ENCODE measurements at regions not wholly inside any gene's neighbourhood (a gene's known extent, or its start where the extent isn't known, plus 50 kb on each side); places are given as distances from the start of the nearest gene placed in this dataset.

GRCh38 chr20:24084281-24084680 is 95.7 kb upstream of the GGTLC1 start:
- Mint-ChIP-seq H3K27me3 (ENCODE audit: unreplicated experiment) (no peaks in the 10 kb centered on the region), H3K36me3 (ENCODE audit: insufficient read depth, unreplicated experiment) (no peaks in the 10 kb centered on the region), H3K4me3 (ENCODE audit: low read depth, unreplicated experiment) (no peak overlapping the region), H3K27ac (ENCODE audit: unreplicated experiment) (no peak overlapping the region), H3K4me1 (ENCODE audit: low read depth, unreplicated experiment) (no peaks in the 10 kb centered on the region), H3K9me3 (ENCODE audit: low read depth, unreplicated experiment) (no peaks in the 10 kb centered on the region)
- CTCF ChIA-PET, result no interaction called here
- no TSS peak for BruUV-seq (replicated peaks)
- no peak for TF ChIP-seq CTCF (IDR thresholded peaks at IDR 0.05; ENCODE audit: unreplicated experiment)
- DNase-seq, result no peak
- intact Hi-C loops (cut with micrococcal nuclease; ENCODE audit: unreplicated experiment), result no loop called here

- Mint-ChIP-seq H3K4me1 (ENCODE audit: low read depth, unreplicated experiment) (no peaks in the 10 kb centered on the region), H3K27ac (ENCODE audit: unreplicated experiment) (no peak overlapping the region), H3K4me3 (ENCODE audit: low read depth, unreplicated experiment) (no peak overlapping the region), H3K36me3 (ENCODE audit: insufficient read depth, unreplicated experiment) (no peaks in the 10 kb centered on the region), H3K9me3 (ENCODE audit: low read depth, unreplicated experiment) (no peaks in the 10 kb centered on the region), H3K27me3 (ENCODE audit: unreplicated experiment) (no peaks in the 10 kb centered on the region)
- BruUV-seq (replicated peaks), result no TSS peak
- no peak for DNase-seq
- intact Hi-C loops (cut with micrococcal nuclease; ENCODE audit: unreplicated experiment), result no loop called here
- TF ChIP-seq CTCF (IDR thresholded peaks at IDR 0.05; ENCODE audit: unreplicated experiment), result no peak
- CTCF ChIA-PET, result no interaction called here
Measured at GRCh38 chr20:24081077-24081476, 92.5 kb upstream of the GGTLC1 start.

GRCh38 chr20:24079661-24080412 is 91.3 kb upstream of the GGTLC1 start:
- intact Hi-C loops (cut with micrococcal nuclease; ENCODE audit: unreplicated experiment), result no loop called here
- CTCF ChIA-PET, result no interaction called here

GRCh38 chr20:24077145-24077544 is 88.6 kb upstream of the GGTLC1 start:
- no peaks in the 10 kb centered on the region for H3K27me3 Mint-ChIP-seq (ENCODE audit: unreplicated experiment)
- H3K9me3 Mint-ChIP-seq (ENCODE audit: low read depth, unreplicated experiment), result no peaks in the 10 kb centered on the region
- H3K4me3 Mint-ChIP-seq (ENCODE audit: low read depth, unreplicated experiment), result no peak overlapping the region
- no peak overlapping the region for H3K27ac Mint-ChIP-seq (ENCODE audit: unreplicated experiment)
- TF ChIP-seq CTCF (IDR thresholded peaks at IDR 0.05; ENCODE audit: unreplicated experiment), result no peak
- no peak for DNase-seq
- no TSS peak for BruUV-seq (replicated peaks)
- no peaks in the 10 kb centered on the region for H3K4me1 Mint-ChIP-seq (ENCODE audit: low read depth, unreplicated experiment)
- H3K36me3 Mint-ChIP-seq (ENCODE audit: insufficient read depth, unreplicated experiment), result no peaks in the 10 kb centered on the region
- CTCF ChIA-PET, result no interaction called here
- intact Hi-C loops (cut with micrococcal nuclease; ENCODE audit: unreplicated experiment), result no loop called here

More at GRCh38 chr20:24079661-24080412, 91.3 kb upstream of the GGTLC1 start:
- no peak for DNase-seq
- Mint-ChIP-seq H3K27me3 (ENCODE audit: unreplicated experiment) (no peaks in the 10 kb centered on the region), H3K4me1 (ENCODE audit: low read depth, unreplicated experiment) (no peaks in the 10 kb centered on the region), H3K4me3 (ENCODE audit: low read depth, unreplicated experiment) (no peak overlapping the region), H3K27ac (ENCODE audit: unreplicated experiment) (no peak overlapping the region), H3K36me3 (ENCODE audit: insufficient read depth, unreplicated experiment) (no peaks in the 10 kb centered on the region), H3K9me3 (ENCODE audit: low read depth, unreplicated experiment) (no peaks in the 10 kb centered on the region)
- no peak for TF ChIP-seq CTCF (IDR thresholded peaks at IDR 0.05; ENCODE audit: unreplicated experiment)
- BruUV-seq (replicated peaks), result no TSS peak
